NCI-H2227 (cell line): ENCODE measurements at regions not wholly inside any gene's neighbourhood (a gene's known extent, or its start where the extent isn't known, plus 50 kb on each side); places are given as distances from the start of the nearest gene placed in this dataset.
"Not testable (repeated sequence)": the region's sequence is repeated elsewhere in the genome, so short reads cannot be mapped to it uniquely, and the experiment has no call there.

Source experiments
- DNase-seq: peaks from one replicate; lab custom pipeline; 2025; ENCODE audit not compliant: unreplicated experiment; lab: John Stamatoyannopoulos, UW

GRCh38 chr13:74747186-74747955 lies 613.2 kb upstream of the KLF12 start:
- no peak for DNase-seq

GRCh38 chr13:74743992-74744391 lies 609.8 kb upstream of the KLF12 start:
- no peak for DNase-seq

- DNase-seq: no peak
Measured at GRCh38 chr13:74741732-74742131, 607.5 kb upstream of the KLF12 start.

- DNase-seq: no peak
Measured at GRCh38 chr13:74732736-74733385, 598.7 kb upstream of the KLF12 start.

- no peak for DNase-seq
Measured at GRCh38 chr13:74731731-74732130, 597.5 kb upstream of the KLF12 start.

GRCh38 chr13:74730556-74731331 lies 596.5 kb upstream of the KLF12 start:
- DNase-seq: no peak

- DNase-seq: no peak
Measured at GRCh38 chr13:74726206-74726605, 592.0 kb upstream of the KLF12 start.

GRCh38 chr13:74718232-74718842 lies 584.1 kb upstream of the KLF12 start:
- DNase-seq: not testable (repeated sequence)

- DNase-seq: no peak
Measured at GRCh38 chr13:74715718-74716117, 581.5 kb upstream of the KLF12 start.

GRCh38 chr13:74710006-74710405 lies 575.8 kb upstream of the KLF12 start:
- DNase-seq: no peak

- DNase-seq: no peak
Measured at GRCh38 chr13:74709226-74709625, 575.0 kb upstream of the KLF12 start.

- no peak for DNase-seq
Measured at GRCh38 chr13:74708629-74709028, 574.4 kb upstream of the KLF12 start.

- DNase-seq: no peak
Measured at GRCh38 chr13:74707291-74707690, 573.1 kb upstream of the KLF12 start.

- no peak for DNase-seq
Measured at GRCh38 chr13:74706801-74707200, 572.6 kb upstream of the KLF12 start.

- DNase-seq: no peak
Measured at GRCh38 chr13:74705438-74705837, 571.2 kb upstream of the KLF12 start.

GRCh38 chr13:74703855-74704387 lies 569.7 kb upstream of the KLF12 start:
- DNase-seq: no peak

- DNase-seq: no peak
Measured at GRCh38 chr13:74696148-74696922, 562.1 kb upstream of the KLF12 start.

- no peak for DNase-seq
Measured at GRCh38 chr13:74695021-74695800, 561.0 kb upstream of the KLF12 start.

- peak; percentile 5 for DNase-seq
Measured at GRCh38 chr13:74687442-74688182, 553.4 kb upstream of the KLF12 start.
